GM19035 (cell line): ENCODE measurements at regions not wholly inside any gene's neighbourhood (a gene's known extent, or its start where the extent isn't known, plus 50 kb on each side); places are given as distances from the start of the nearest gene placed in this dataset.
"Not testable (repeated sequence)": the region's sequence is repeated elsewhere in the genome, so short reads cannot be mapped to it uniquely, and the experiment has no call there.

Experiments
- ATAC-seq: cut with Tn5 transposase; IDR thresholded peaks from one replicate; pipeline ENCODE4 v1.9.1; 2021; ENCODE audit not compliant: unreplicated experiment

DNA sequence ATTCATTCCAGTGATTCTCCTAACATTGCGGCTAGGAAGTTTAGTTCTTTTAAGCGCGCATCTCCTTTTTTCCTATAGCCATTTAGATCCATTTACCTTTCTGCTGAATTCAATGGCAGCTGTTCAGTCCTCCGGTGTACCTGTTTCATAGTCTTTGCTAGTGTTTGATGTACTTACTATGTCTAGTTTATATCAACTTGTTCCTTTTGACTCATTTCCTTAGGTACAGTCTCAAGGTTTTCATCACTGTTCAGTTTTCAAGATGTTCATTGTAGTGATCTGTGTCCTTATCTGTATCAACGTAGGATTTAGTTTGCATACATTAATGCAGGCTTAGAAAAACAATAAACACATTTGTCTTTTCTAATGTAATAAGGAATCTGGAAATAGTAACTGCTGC is 59.0 kb upstream of the MBNL1 start:
- no peak for ATAC-seq

- ATAC-seq, result no peak
Observed at GRCh38 chr3:152210697-152211096, 58.0 kb upstream of the MBNL1 start.

DNA sequence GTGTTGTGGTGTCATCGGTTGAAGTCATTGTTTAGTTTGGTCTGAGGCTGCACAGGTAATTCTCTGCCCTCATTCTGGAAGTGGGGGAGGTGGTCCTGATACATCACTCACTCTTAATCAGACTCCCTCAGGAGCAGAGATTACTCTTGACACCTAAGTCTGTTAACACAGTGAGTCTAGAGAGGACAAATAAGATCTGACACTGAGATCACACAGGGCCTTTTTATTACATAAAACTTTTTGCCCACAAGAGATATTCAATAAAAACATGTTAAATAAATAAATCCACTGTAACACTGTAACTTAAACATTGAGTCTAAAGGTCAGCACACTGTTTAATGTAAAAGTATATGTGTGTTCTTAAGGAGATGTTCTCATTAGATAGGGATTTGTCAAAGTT is 57.1 kb upstream of the MBNL1 start:
- no peak for ATAC-seq

- no peak for ATAC-seq
Observed at GRCh38 chr3:152213203-152213602, 55.5 kb upstream of the MBNL1 start.

DNA sequence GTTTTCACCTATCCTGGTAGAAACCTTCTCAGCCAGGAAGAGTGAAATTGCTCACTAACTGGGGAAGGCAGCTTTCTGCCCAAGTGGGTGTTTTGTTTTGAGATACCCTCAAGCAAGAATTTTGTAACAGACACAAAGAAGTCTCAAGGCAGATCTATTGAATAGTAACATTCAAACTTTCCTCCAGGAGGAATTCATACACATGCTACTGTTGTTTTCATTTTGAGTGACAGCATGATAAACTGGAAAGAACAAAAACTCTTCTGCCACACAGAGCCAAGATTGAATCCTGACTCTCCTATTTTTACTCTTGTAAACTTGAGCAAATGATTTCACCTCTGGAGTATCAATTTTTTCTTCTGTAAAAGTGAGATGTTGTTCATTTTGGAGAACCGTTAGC is 54.8 kb upstream of the MBNL1 start:
- ATAC-seq, result no peak

GRCh38 chr3:152216960-152217865 is 51.5 kb upstream of the MBNL1 start:
- not testable (repeated sequence) for ATAC-seq

DNA sequence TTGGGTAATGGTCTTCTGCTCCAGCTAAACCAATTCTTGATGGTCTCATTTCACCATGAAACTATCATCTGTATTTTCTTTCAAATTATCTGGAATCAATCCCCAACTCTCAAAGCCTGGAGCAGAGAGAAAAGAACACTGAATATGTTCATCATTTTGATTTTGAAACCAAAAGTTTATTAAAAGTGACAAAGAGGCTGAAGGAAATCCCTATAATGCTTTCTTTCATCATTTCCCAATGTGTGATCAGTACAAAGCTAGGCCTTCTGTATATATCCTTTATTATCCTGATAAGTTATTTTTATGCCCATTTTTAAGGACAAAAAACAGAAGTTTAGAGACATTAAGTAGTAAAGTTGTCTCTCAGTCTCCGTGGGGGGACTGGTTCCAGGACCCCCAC is 50.1 kb upstream of the MBNL1 start:
- no peak for ATAC-seq
